ENCODE measurements at regions not wholly inside any gene's neighbourhood (a gene's known extent, or its start where the extent isn't known, plus 50 kb on each side); places are given as distances from the start of the nearest gene placed in this dataset.

- no peak for TF ChIP-seq CTCF (IDR thresholded peaks at IDR 0.05)
- no peak for TF ChIP-seq POLR2A (IDR thresholded peaks at IDR 0.05)
These were observed 978.4 kb downstream of the TLE4 start for GRCh38 chr9:80550181-80550580.

Measured in vagina (tissue), 2 donors.